ENCODE measurements at regions not wholly inside any gene's neighbourhood (a gene's known extent, or its start where the extent isn't known, plus 50 kb on each side); places are given as distances from the start of the nearest gene placed in this dataset.
A peak's percentile ranks its signal among the peaks of the same experiment; 100 is the strongest.

GRCh38 chr4:116055857-116056827 lies 942.7 kb upstream of the NDST4 start:
- WGBS, 2 experiments (ENCODE audit: low coverage in 1 of 2, low lambda C conversion rate in 2 of 2, missing lambda C conversion rate in 2 of 2) = 20 to 27% methylated on average over 3 of the region's 3 CpGs
- in situ Hi-C loops (cut with MboI) = no loop called here
- TF ChIP-seq EZH2 (IDR thresholded peaks at IDR 0.05; ENCODE audit: insufficient read depth, poor library complexity, severe bottlenecking) (no peak), EZH2phosphoT487 (IDR thresholded peaks at IDR 0.05; ENCODE audit: insufficient read depth, low read depth) (no peak)
- H3K4me2 ChIP-seq (ENCODE audit: unreplicated experiment) = no peak overlapping the region
- no peak overlapping the region for H2AFZ ChIP-seq
- no peaks in the 10 kb centered on the region for H3K27me3 ChIP-seq (replicated peaks; ENCODE audit: insufficient read depth)
- peak; percentile 34 for DNase-seq
- no peak overlapping the region for H3K27ac ChIP-seq
- H3K4me1 ChIP-seq (ENCODE audit: insufficient read depth) = no peaks in the 10 kb centered on the region
- H3K9me2 ChIP-seq (ENCODE audit: insufficient read depth) = no peaks in the 10 kb centered on the region
- no peaks in the 10 kb centered on the region for H4K20me1 ChIP-seq (ENCODE audit: insufficient read depth)
- H3K79me2 ChIP-seq (ENCODE audit: insufficient read depth) = no peaks in the 10 kb centered on the region
- H3K36me3 ChIP-seq (ENCODE audit: low read depth) = no peaks in the 10 kb centered on the region
- no peaks in the 10 kb centered on the region for H3F3A ChIP-seq (ENCODE audit: insufficient read depth)
- no peak overlapping the region for H3K4me3 ChIP-seq
- H3K9me3 ChIP-seq (ENCODE audit: low read depth) = no peaks in the 10 kb centered on the region
- no peak overlapping the region for H3K9ac ChIP-seq

DNA sequence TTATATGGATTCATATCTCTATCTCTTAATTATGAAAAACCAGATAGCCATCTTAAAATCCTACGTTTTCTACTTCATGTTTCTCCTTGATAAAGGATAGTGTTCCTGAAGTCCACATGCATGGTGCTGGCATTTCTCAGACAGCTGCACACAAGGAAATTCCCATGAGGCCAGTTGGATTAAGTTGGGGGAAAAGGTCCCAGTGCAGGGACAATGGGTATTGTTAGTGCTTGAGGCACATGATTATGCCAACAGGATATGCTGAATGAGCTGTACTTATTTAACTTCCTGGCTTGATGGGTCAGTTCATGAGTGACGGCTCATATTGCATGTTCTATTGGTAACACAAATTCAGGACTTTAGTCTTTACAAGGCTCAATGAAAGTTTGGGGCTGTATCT lies 913.9 kb upstream of the NDST4 start:
- TF ChIP-seq EZH2phosphoT487 (IDR thresholded peaks at IDR 0.05; ENCODE audit: insufficient read depth, low read depth) (no peak), EZH2 (IDR thresholded peaks at IDR 0.05; ENCODE audit: insufficient read depth, poor library complexity, severe bottlenecking) (no peak)
- no peak overlapping the region for H2AFZ ChIP-seq
- no peak overlapping the region for H3K9ac ChIP-seq
- 5 to 13% methylated on average over 2 of the region's 2 CpGs for WGBS, 2 experiments (ENCODE audit: low coverage in 1 of 2, low lambda C conversion rate in 2 of 2, missing lambda C conversion rate in 2 of 2)
- H3K4me3 ChIP-seq = no peak overlapping the region
- no peaks in the 10 kb centered on the region for H3F3A ChIP-seq (ENCODE audit: insufficient read depth)
- no peaks in the 10 kb centered on the region for H3K36me3 ChIP-seq (ENCODE audit: low read depth)
- in situ Hi-C loops (cut with MboI) = no loop called here
- no peaks in the 10 kb centered on the region for H4K20me1 ChIP-seq (ENCODE audit: insufficient read depth)
- H3K27ac ChIP-seq = no peak overlapping the region
- H3K4me1 ChIP-seq (ENCODE audit: insufficient read depth) = no peaks in the 10 kb centered on the region
- no peaks in the 10 kb centered on the region for H3K9me3 ChIP-seq (ENCODE audit: low read depth)
- H3K27me3 ChIP-seq (replicated peaks; ENCODE audit: insufficient read depth) = no peaks in the 10 kb centered on the region
- DNase-seq = no peak
- no peaks in the 10 kb centered on the region for H3K9me2 ChIP-seq (ENCODE audit: insufficient read depth)
- H3K4me2 ChIP-seq (ENCODE audit: unreplicated experiment) = no peak overlapping the region
- H3K79me2 ChIP-seq (ENCODE audit: insufficient read depth) = no peaks in the 10 kb centered on the region

DNA sequence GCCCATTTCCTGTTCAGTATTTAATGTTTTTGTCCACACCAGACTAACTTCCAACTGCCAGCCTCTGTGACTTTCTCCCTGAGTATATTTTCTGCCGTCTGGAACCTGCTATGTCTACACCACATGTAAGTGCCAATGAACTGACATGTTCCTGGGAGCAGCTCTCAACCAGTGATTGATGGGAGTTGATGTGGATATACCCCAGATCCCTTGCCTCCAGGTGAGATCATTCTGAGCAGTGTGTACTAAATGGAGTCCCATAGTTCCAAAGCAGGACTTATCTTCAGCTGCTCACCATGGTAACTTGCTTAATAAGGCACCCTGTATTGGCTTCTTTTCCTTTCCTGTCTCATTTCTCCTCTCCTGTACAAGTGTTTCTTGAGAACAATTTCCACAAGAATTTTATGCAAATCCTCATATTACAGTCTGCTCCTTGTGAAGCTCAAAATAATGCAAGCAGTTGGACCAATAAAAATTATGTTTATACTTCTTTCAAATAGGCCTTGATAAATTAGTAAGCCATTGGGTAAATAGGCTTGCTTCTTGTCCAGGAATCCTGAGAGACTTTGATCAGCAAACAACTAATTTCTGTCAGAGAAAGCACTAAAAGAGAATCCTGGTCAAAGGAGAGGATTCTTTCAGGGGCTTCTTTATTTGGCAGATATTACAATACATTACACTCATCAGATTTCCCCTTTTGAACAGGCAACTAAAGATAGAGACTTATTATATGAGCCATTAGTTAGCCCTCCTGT lies 911.7 kb upstream of the NDST4 start:
- Histone ChIP-seq H3K4me2 (ENCODE audit: unreplicated experiment) (no peak overlapping the region), H3K4me3 (no peak overlapping the region), H3K4me1 (ENCODE audit: insufficient read depth) (no peaks in the 10 kb centered on the region), H3K9me3 (ENCODE audit: low read depth) (no peaks in the 10 kb centered on the region), H3K79me2 (ENCODE audit: insufficient read depth) (no peaks in the 10 kb centered on the region), H3K9ac (no peak overlapping the region), H3K27ac (no peak overlapping the region), H3K9me2 (ENCODE audit: insufficient read depth) (no peaks in the 10 kb centered on the region), H2AFZ (no peak overlapping the region), H3K36me3 (ENCODE audit: low read depth) (no peaks in the 10 kb centered on the region), H3F3A (ENCODE audit: insufficient read depth) (no peaks in the 10 kb centered on the region), H4K20me1 (ENCODE audit: insufficient read depth) (no peaks in the 10 kb centered on the region), H3K27me3 (replicated peaks; ENCODE audit: insufficient read depth) (no peaks in the 10 kb centered on the region)
- 0 to 8% methylated on average over 1 of the region's 1 CpG for WGBS, 2 experiments (ENCODE audit: low coverage in 1 of 2, low lambda C conversion rate in 2 of 2, missing lambda C conversion rate in 2 of 2)
- in situ Hi-C loops (cut with MboI) = no loop called here
- no peak for DNase-seq
- TF ChIP-seq EZH2 (IDR thresholded peaks at IDR 0.05; ENCODE audit: insufficient read depth, poor library complexity, severe bottlenecking) (no peak), EZH2phosphoT487 (IDR thresholded peaks at IDR 0.05; ENCODE audit: insufficient read depth, low read depth) (no peak)

GRCh38 chr4:116023049-116023448 lies 909.6 kb upstream of the NDST4 start:
- Histone ChIP-seq H3K9me3 (ENCODE audit: low read depth) (no peaks in the 10 kb centered on the region), H3K27me3 (replicated peaks; ENCODE audit: insufficient read depth) (no peaks in the 10 kb centered on the region), H3K36me3 (ENCODE audit: low read depth) (no peaks in the 10 kb centered on the region), H4K20me1 (ENCODE audit: insufficient read depth) (no peaks in the 10 kb centered on the region), H3K79me2 (ENCODE audit: insufficient read depth) (no peaks in the 10 kb centered on the region), H3K9me2 (ENCODE audit: insufficient read depth) (no peaks in the 10 kb centered on the region), H3K4me3 (no peak overlapping the region), H3K4me2 (ENCODE audit: unreplicated experiment) (no peak overlapping the region), H3K27ac (no peak overlapping the region), H3K9ac (no peak overlapping the region), H2AFZ (no peak overlapping the region), H3F3A (ENCODE audit: insufficient read depth) (no peaks in the 10 kb centered on the region), H3K4me1 (ENCODE audit: insufficient read depth) (no peaks in the 10 kb centered on the region)
- no peak for DNase-seq
- in situ Hi-C loops (cut with MboI) = no loop called here
- WGBS, 2 experiments (ENCODE audit: low coverage in 1 of 2, low lambda C conversion rate in 2 of 2, missing lambda C conversion rate in 2 of 2) = 37 to 53% methylated on average over 5 of the region's 5 CpGs
- no peak for TF ChIP-seq EZH2phosphoT487 (IDR thresholded peaks at IDR 0.05; ENCODE audit: insufficient read depth, low read depth)
- no peak for TF ChIP-seq EZH2 (IDR thresholded peaks at IDR 0.05; ENCODE audit: insufficient read depth, poor library complexity, severe bottlenecking)

Data from GM23248 (cell line).